ENCODE measurements at regions not wholly inside any gene's neighbourhood (a gene's known extent, or its start where the extent isn't known, plus 50 kb on each side); places are given as distances from the start of the nearest gene placed in this dataset.

DNA sequence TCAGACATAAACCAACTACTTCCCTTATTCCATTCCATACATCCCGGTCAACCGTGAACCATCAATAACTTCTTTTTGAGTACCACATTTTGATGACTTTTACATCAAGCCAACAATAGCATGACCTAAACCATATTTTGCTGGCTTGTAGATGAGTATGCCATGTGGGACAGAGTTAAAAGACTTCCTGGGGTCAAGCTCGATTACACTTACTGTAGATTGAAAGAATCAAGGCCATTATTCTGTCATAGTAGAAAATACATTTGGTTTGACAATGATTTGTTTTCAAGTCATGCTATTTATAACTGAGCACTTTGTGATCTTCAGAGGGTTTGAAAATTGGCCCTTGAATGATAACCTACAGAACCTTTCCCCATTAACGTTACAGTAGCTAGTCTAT, 1086.9 kb upstream of the PCDH20 start:
- TF ChIP-seq, protein P1, sequence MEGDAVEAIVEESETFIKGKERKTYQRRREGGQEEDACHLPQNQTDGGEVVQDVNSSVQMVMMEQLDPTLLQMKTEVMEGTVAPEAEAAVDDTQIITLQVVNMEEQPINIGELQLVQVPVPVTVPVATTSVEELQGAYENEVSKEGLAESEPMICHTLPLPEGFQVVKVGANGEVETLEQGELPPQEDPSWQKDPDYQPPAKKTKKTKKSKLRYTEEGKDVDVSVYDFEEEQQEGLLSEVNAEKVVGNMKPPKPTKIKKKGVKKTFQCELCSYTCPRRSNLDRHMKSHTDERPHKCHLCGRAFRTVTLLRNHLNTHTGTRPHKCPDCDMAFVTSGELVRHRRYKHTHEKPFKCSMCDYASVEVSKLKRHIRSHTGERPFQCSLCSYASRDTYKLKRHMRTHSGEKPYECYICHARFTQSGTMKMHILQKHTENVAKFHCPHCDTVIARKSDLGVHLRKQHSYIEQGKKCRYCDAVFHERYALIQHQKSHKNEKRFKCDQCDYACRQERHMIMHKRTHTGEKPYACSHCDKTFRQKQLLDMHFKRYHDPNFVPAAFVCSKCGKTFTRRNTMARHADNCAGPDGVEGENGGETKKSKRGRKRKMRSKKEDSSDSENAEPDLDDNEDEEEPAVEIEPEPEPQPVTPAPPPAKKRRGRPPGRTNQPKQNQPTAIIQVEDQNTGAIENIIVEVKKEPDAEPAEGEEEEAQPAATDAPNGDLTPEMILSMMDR (IDR thresholded peaks at IDR 0.05; ENCODE audit: low read depth, low read length, missing control alignments), result no peak
- in situ Hi-C loops (cut with HindIII; ENCODE audit: low sequenced_read_pairs), result no loop called here
- no peak overlapping the region for H3K4me3 ChIP-seq (ENCODE audit: low read depth, low read length)
- no peak for DNase-seq (ENCODE audit: low read depth)

DNA sequence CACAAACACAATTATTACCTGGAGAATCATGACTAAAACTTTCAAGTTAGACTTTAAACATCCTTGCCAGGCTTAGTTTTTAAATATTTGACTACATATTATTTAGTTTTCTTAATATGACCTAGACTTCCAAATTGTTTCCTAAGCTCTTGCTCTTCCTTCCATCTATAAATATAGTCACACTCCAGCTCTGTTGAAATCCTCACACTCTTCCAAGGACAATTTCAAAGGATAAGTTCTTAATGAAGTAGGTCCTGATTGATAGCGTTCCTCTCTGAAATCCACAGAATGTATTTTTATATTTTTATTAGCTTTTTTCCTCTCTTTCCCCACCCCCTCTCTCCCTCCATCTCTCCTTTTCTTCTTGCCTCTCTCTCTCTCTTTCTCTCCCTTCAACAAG, 1074.1 kb upstream of the PCDH20 start:
- in situ Hi-C loops (cut with HindIII; ENCODE audit: low sequenced_read_pairs), result no loop called here
- TF ChIP-seq, protein P1 (IDR thresholded peaks at IDR 0.05; ENCODE audit: low read depth, low read length, missing control alignments), result no peak
- DNase-seq (ENCODE audit: low read depth), result no peak
- H3K4me3 ChIP-seq (ENCODE audit: low read depth, low read length), result no peak overlapping the region

DNA sequence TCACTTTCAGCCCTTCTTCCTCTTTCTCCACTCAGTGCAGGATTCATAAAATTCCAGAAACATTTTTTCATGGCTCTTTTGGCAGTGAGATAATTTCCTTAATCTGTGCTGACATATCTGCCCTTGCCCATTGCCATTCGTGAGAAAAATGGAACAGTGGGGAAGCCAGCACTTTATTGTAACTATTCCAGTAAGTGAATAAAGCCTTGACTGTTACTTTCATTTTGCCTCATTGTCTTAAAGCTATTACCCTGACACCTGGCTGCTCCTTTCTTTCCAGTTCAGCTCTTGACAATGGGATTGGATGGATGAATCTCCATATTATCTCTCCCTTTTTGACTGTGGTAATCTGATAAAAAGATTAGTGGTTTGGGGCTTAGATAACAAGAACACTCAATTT, 1068.1 kb upstream of the PCDH20 start:
- in situ Hi-C loops (cut with HindIII; ENCODE audit: low sequenced_read_pairs), result no loop called here
- TF ChIP-seq, protein P1 (IDR thresholded peaks at IDR 0.05; ENCODE audit: low read depth, low read length, missing control alignments), result no peak
- no peak for DNase-seq (ENCODE audit: low read depth)
- no peak overlapping the region for H3K4me3 ChIP-seq (ENCODE audit: low read depth, low read length)

DNA sequence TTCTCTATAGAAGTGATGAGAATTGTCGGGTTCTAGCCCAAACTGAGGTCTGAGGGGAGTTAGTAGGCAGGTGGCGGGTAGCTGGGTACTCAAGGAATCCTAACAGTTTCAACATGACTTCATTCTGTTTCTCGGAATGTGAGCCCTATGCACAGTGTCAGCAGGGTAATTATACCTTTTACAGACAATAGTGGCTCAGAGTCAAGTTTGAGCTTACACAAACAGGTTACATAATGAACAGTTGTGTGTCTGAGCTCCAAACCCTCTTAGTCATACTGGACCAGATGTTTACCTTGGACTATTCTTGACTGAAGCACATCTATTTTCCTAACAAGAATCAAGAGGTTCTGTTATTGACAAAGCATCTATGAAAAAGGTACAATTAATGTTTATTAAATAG, 1066.7 kb upstream of the PCDH20 start:
- no peak for DNase-seq (ENCODE audit: low read depth)
- in situ Hi-C loops (cut with HindIII; ENCODE audit: low sequenced_read_pairs), result no loop called here
- no peak overlapping the region for H3K4me3 ChIP-seq (ENCODE audit: low read depth, low read length)
- TF ChIP-seq, protein P1 (IDR thresholded peaks at IDR 0.05; ENCODE audit: low read depth, low read length, missing control alignments), result no peak

DNA sequence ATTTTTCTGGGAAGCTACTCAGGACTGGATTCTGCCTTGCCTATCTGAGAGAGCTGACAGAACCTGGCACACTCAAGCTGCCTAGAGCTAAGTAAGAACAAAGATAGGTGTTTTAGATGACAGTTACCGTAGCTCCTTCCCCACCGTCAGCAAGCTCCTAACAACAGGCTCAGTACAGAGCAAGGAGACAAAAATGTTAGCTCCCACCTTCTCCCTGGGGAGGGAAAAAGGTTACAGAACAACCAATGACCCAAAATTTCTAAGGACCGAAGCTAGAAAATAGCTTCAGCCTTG, 1058.2 kb upstream of the PCDH20 start:
- in situ Hi-C loops (cut with HindIII; ENCODE audit: low sequenced_read_pairs), result no loop called here
- TF ChIP-seq, protein P1 (IDR thresholded peaks at IDR 0.05; ENCODE audit: low read depth, low read length, missing control alignments), result no peak
- no peak for DNase-seq (ENCODE audit: low read depth)
- H3K4me3 ChIP-seq (ENCODE audit: low read depth, low read length), result no peak overlapping the region

DNA sequence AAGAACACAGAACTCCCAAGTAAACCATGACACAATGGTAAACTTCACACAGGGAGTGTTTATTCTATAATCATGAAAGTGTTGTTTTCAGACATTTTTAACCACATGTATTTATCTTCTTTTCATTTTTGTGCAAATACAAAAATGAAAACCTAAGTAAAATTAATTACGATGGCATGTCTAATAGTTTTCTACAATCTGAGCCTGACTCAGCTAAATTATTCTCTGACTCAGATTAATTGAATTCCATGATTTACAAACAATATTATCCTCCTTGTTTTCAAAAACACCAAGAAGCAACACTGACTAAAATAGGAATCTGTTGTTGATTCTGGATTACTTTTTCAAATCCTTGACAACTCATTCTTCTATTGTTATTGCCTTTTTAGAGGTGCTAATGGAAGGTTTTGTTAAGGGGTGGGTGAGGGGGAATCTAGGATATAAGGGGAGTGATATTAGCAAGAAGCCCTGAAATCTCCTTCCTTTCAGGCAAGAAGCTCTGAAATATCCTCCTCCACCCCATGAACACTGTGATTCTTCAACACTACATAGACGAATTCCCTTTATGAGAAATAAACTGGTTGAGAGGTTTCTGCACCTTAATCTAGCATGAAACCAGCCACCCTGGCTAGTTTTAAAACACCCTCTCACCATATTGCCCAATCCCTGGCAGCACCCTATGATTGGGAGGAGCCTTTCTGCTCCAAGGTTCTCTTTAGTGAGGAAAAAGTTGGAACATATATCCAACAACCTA, 1057.7 kb upstream of the PCDH20 start:
- DNase-seq (ENCODE audit: low read depth), result no peak
- TF ChIP-seq, protein P1 (IDR thresholded peaks at IDR 0.05; ENCODE audit: low read depth, low read length, missing control alignments), result no peak
- no peak overlapping the region for H3K4me3 ChIP-seq (ENCODE audit: low read depth, low read length)
- in situ Hi-C loops (cut with HindIII; ENCODE audit: low sequenced_read_pairs), result no loop called here
